ENCODE measurements at regions not wholly inside any gene's neighbourhood (a gene's known extent, or its start where the extent isn't known, plus 50 kb on each side); places are given as distances from the start of the nearest gene placed in this dataset.
"Not testable (repeated sequence)": the region's sequence is repeated elsewhere in the genome, so short reads cannot be mapped to it uniquely, and the experiment has no call there.

GRCh38 chr7:79975986-79976710, 158.5 kb upstream of the GNAI1 start:
- TF ChIP-seq EZH2 (IDR thresholded peaks at IDR 0.05; ENCODE audit: borderline replicate concordance, control insufficient read depth, low read depth, low read length); POLR2AphosphoS5 (IDR thresholded peaks at IDR 0.05; ENCODE audit: low read length); CTCF (IDR thresholded peaks at IDR 0.05 in 2 of 3, conservative IDR thresholded peaks at IDR 0.05 in 1 of 3; ENCODE audit: control insufficient read depth in 2 of 3, extremely low read depth in 1 of 3, insufficient read depth in 1 of 3, low read depth in 3 of 3, low read length in 3 of 3); SMC3 (IDR thresholded peaks at IDR 0.05; ENCODE audit: borderline replicate concordance, low read length); SPI1 (IDR thresholded peaks at IDR 0.05; ENCODE audit: borderline replicate concordance, insufficient read depth, low read depth, low read length); ZNF217 (IDR thresholded peaks at IDR 0.05); NBN (IDR thresholded peaks at IDR 0.05); E2F4 (IDR thresholded peaks at IDR 0.05; ENCODE audit: low read depth, low read length): not testable (repeated sequence)
